GM10266 (cell line): ENCODE measurements at regions not wholly inside any gene's neighbourhood (a gene's known extent, or its start where the extent isn't known, plus 50 kb on each side); places are given as distances from the start of the nearest gene placed in this dataset.
"Not testable (repeated sequence)": the region's sequence is repeated elsewhere in the genome, so short reads cannot be mapped to it uniquely, and the experiment has no call there.

ENCODE experiments used
- DNase-seq: peaks from one replicate; pipeline ENCODE4 v3.0.0; 2012; ENCODE audit errors: extremely low spot score
- TF ChIP-seq, protein P1 (sequence below): IDR thresholded peaks from 2 replicates; pipeline ENCODE4 v1.5.1; 2012; ENCODE audit warnings: mild to moderate bottlenecking, low read depth; ENCODE audit not compliant: control insufficient read depth, insufficient read depth; ENCODE audit errors: missing control alignments

DNA sequence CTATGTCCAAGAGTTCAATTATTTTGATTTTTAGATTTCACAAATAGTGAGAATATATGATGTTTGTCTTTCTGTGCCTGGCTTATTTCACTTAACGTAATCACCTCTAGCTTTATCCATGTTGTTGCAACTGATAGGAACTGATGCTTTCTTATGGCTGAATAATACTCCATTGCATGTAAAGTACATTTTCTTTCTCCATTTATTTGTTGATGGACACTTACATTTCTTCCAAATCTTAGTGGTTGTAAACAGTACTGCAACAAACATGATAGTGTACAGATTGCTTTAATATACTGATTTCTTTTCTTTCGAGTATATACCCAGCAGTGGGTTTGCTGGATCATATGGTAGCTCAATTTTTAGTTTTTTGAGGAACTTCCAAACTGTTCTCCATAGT, 600.6 kb upstream of the SEMA6D start:
- no peak for DNase-seq
- TF ChIP-seq, protein P1, sequence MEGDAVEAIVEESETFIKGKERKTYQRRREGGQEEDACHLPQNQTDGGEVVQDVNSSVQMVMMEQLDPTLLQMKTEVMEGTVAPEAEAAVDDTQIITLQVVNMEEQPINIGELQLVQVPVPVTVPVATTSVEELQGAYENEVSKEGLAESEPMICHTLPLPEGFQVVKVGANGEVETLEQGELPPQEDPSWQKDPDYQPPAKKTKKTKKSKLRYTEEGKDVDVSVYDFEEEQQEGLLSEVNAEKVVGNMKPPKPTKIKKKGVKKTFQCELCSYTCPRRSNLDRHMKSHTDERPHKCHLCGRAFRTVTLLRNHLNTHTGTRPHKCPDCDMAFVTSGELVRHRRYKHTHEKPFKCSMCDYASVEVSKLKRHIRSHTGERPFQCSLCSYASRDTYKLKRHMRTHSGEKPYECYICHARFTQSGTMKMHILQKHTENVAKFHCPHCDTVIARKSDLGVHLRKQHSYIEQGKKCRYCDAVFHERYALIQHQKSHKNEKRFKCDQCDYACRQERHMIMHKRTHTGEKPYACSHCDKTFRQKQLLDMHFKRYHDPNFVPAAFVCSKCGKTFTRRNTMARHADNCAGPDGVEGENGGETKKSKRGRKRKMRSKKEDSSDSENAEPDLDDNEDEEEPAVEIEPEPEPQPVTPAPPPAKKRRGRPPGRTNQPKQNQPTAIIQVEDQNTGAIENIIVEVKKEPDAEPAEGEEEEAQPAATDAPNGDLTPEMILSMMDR: no peak

DNA sequence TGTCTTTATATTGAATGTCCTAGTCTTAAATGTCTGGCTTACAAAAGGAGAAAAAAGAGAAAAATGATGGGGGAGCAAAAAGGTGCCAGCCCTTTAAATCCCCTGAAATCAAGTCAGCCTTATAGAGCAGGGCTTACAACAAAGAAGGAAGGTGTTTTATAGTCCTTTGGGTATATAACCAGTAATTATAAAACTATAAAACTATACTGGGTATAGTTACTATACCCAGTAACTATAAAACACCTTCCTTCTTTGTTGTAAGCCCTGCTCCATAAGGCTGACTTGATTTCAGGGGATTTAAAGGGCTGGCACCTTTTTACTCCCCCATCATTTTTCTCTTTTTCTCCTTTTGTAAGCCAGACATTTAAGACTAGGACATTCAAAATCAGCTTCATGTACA, 598.0 kb upstream of the SEMA6D start:
- TF ChIP-seq, protein P1: no peak
- no peak for DNase-seq

DNA sequence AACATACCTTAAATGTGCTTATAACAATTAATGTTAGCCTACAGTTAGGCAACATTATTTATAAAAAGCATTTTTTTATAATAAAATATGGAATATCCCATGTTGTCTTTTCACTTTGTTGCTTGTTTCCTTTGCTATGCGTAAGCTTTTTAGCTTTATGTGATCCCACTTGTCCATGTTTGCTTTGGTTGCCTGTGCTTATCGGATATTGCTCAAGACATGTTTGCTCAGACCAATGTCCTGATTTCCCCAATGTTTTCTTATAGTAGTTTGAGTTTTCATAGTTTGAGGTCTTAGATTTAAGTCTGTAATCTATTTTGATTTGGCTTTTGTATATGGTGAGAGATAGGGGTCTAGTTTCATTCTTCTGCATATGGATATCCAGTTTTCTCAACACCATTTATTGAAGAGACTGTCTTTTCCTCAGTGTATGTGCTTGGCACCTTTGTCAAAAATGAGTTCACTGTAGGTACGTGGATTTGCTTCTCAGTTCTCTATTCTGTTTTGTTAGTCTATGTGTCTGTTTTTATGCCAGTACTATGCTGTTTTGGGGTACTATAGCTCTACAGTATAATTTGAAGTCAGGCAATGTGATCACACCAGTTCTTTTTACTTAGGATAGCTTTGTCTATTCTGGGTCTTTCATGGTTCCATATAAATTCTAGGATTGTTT, 592.7 kb upstream of the SEMA6D start:
- TF ChIP-seq, protein P1: no peak
- no peak for DNase-seq

DNA sequence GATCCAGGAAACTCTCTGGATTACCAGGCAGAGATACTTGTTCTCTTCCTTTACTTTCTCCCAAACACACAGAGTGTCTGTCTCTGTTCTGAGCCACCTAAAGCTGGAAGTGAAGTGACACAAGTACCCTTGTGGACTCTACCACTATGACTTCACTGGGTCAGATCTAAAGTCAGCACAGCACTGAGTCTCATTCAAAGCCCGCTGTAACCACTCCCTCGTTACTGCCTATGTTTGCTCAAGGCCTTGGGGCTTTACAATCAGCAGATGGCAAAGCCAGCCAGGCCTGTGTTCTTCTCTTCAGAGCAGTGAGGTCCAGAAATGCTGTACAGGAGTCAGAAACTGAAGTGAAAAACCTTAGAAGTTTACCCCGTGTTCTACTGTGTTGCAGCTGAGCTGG, 588.3 kb upstream of the SEMA6D start:
- DNase-seq: no peak
- TF ChIP-seq, protein P1: no peak

DNA sequence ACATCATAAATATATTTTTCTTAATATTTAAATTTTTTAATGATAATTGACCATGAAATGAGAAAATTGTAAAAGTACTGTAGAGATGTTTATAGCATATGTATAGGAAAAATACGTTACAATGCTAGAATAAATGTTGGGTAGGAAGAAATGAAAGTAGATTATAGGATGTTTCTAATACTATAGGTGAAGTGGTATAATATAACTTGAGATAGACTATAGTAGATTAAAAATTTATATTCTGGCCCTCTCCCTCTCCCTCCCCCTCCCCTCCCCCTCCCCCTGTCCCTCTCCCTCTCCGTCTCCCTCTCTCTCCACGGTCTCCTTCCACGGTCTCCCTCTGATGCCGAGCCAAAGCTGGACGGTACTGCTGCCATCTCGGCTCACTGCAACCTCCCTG, 585.9 kb upstream of the SEMA6D start:
- not testable (repeated sequence) for DNase-seq

DNA sequence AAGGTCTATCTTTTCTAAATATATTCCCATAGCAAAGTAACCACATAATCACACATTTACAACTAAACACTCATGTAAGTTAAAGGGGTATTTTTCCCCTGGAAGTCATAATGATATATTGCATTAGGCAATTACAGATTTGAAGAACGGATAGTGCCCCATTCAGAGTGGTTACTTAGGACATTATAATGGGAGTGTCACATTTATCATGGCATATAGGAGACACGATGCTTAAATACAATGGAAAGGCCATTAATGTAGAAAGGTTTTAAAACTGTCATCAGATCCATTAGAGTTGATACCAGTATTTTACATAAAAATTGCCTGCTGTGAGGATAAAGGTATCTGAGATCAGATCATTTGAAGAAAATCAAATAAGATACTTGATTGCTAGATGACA, 582.0 kb upstream of the SEMA6D start:
- TF ChIP-seq, protein P1: no peak
- no peak for DNase-seq

DNA sequence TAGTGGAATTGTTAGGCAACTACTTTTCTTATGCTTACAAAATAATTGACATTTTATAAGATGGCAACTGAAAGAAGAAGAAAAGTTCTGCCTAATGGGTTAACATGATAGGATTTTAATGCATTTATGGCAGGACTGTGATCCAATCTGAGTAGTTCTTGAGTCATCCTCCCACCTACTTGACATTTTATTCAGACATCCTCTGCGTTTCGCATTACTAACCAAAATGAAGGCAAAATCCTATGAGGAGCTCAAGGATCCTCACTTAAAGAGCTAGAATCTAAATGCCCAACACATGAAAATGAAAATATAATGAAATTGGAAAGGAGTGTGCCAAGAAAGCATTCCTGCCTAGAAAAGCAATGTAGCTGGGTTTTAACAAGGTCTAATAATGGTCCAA, 581.1 kb upstream of the SEMA6D start:
- DNase-seq: no peak
- TF ChIP-seq, protein P1: no peak

DNA sequence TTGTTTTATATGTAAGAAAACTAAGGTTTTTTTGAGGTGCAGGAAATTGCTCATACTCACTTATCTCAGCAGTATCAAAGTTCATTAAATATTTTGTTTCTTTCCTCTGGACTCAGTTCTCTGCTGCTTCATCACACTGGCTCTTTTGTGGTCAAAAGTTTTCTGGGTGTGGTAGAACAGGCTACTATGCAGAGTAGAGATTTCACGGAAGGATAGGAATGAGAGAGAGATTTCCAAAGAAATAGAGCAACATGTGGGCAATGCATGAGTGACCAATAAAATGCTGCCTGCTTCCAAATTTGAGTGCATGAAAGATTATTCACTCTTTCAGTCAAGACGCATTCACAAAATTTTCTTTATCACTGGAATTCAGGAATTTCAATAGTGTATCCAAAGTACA, 577.3 kb upstream of the SEMA6D start:
- DNase-seq: no peak
- TF ChIP-seq, protein P1: no peak
